SH-SY5Y (cell line): ENCODE measurements at regions not wholly inside any gene's neighbourhood (a gene's known extent, or its start where the extent isn't known, plus 50 kb on each side); places are given as distances from the start of the nearest gene placed in this dataset.

Experiments used
- GATA2 ChIP-seq: IDR thresholded peaks from 2 replicates; pipeline ENCODE4 v1.6.1; 2011; ENCODE audit warnings: mild to moderate bottlenecking, low read depth, low read length
- GATA3 ChIP-seq: IDR thresholded peaks from 2 replicates; pipeline ENCODE4 v1.6.1; 2011; ENCODE audit warnings: low read depth, mild to moderate bottlenecking, low read length, moderate library complexity

- TF ChIP-seq GATA3: no peak
- TF ChIP-seq GATA2: no peak
These were observed 232.3 kb upstream of the NPY start for GRCh38 chr7:24051651-24052050.
